Stomach (tissue), 4 donors: ENCODE measurements at regions not wholly inside any gene's neighbourhood (a gene's known extent, or its start where the extent isn't known, plus 50 kb on each side); places are given as distances from the start of the nearest gene placed in this dataset.

Experiments used
- CTCF ChIP-seq, 7 experiments: fragments of 450-650 bp in 4 of 7; fragments of 200-600 bp in 3 of 7; sonication (generic) in 3 of 7; IDR thresholded peaks; one replicate each; pipeline ENCODE4 v1.5.1; 2016 to 2019; ENCODE audit warnings: antibody characterized with exemption in 7 of 7, control low read depth in 2 of 7, mild to moderate bottlenecking in 1 of 7
- EP300 ChIP-seq: sonication (generic); formaldehyde crosslinking; IDR thresholded peaks from one replicate; pipeline ENCODE4 v1.6.1; 2017; ENCODE audit warnings: antibody characterized with exemption
- POLR2A ChIP-seq, 4 donors: fragments of 450-650 bp; IDR thresholded peaks; one replicate each; pipeline ENCODE4 v1.6.1; 2016; ENCODE audit warnings: antibody characterized with exemption in 4 of 4, control low read depth in 2 of 4, mild to moderate bottlenecking in 1 of 4, moderate library complexity in 1 of 4
- POLR2AphosphoS5 ChIP-seq, 3 donors: sonication (generic); formaldehyde crosslinking; IDR thresholded peaks; one replicate each; pipeline ENCODE4 v1.6.1; 2016; ENCODE audit warnings: antibody characterized with exemption in 3 of 3

DNA sequence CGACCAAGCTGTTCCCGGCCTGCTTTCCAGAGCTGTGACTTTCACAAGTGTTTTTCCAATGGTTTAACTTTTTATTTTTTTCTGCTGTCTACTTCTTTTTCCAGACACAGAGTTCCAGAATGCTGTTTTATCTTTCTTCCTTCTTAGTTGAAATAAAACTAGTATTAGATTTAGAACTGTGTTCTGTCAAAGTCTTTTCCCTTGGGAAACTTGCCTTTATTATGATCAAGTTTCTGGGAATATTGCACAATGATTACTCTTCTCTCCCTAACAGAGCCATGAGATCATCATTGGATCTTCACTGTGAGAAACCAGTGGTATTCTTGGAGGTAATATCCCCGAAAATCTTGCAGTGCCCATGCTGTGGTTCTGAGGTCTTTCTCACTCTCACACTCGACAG lies 104.9 kb upstream of the KCND2 start:
- TF ChIP-seq CTCF (IDR thresholded peaks at IDR 0.05): no peak
- no peak for TF ChIP-seq POLR2A (IDR thresholded peaks at IDR 0.05)
- no peak for TF ChIP-seq EP300
- TF ChIP-seq POLR2AphosphoS5 (IDR thresholded peaks at IDR 0.05): peak in 1 of 3 donors; percentile 22
